ENCODE measurements at regions not wholly inside any gene's neighbourhood (a gene's known extent, or its start where the extent isn't known, plus 50 kb on each side); places are given as distances from the start of the nearest gene placed in this dataset.

DNA sequence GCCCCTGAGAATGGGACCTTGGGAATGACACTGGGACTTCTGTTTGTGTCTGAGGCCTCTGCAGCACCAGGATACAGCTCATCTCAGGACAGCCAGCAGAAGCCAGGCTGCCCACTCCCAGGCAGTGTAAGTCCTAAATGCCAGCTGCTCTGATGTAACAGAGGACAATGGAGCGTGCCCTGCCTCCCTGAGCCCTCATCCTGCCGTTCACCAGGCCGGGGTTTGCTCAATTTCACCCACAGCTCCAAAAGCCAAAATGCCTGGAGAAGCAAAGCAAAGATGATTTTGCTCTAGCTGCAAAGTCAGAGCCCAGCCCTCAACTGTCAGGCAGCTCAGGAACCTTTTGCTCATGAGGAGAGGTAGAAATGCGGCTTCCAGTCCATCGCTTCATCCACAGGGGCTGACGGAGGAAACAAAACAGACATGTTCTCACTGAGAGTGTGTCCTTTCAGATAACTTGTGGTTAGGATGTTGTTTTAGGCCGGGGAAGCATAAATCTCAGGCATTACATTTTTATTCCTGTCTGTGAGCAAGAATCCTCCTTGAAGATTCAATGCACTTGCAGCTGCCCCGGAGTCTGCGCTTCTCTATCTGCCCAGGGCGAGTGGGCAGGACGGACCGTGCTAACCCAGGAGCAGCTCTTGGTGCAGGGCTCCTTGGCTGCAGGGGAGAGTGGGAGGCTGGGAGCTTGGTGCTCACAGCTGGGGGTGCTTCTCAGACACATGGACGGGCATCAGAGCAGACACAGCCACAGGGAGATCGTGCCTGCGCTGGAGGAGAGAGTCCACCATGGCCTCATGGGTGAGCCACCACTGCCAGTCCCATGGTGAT lies 83.2 kb upstream of the CHST15 start:
- CTCF ChIA-PET = no interaction called here
- ATAC-seq = no peak
- TF ChIP-seq, protein P1, sequence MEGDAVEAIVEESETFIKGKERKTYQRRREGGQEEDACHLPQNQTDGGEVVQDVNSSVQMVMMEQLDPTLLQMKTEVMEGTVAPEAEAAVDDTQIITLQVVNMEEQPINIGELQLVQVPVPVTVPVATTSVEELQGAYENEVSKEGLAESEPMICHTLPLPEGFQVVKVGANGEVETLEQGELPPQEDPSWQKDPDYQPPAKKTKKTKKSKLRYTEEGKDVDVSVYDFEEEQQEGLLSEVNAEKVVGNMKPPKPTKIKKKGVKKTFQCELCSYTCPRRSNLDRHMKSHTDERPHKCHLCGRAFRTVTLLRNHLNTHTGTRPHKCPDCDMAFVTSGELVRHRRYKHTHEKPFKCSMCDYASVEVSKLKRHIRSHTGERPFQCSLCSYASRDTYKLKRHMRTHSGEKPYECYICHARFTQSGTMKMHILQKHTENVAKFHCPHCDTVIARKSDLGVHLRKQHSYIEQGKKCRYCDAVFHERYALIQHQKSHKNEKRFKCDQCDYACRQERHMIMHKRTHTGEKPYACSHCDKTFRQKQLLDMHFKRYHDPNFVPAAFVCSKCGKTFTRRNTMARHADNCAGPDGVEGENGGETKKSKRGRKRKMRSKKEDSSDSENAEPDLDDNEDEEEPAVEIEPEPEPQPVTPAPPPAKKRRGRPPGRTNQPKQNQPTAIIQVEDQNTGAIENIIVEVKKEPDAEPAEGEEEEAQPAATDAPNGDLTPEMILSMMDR (conservative IDR thresholded peaks at IDR 0.05; ENCODE audit: low read depth, low read length) = no peak
- no peak for TF ChIP-seq EZH2phosphoT487 (IDR thresholded peaks at IDR 0.05; ENCODE audit: borderline replicate concordance, low read length)
- no peak for TF ChIP-seq EZH2 (IDR thresholded peaks at IDR 0.05; ENCODE audit: low read length, unreplicated experiment)
- H3K4me3 ChIP-seq (ENCODE audit: low read length) = no peak overlapping the region
- H3K36me3 ChIP-seq (ENCODE audit: low read depth, low read length) = no peaks in the 10 kb centered on the region
- H3K27me3 ChIP-seq (ENCODE audit: low read length) = no peaks in the 10 kb centered on the region
- H3K9me3 ChIP-seq (ENCODE audit: low read length) = no peaks in the 10 kb centered on the region
- no peaks in the 10 kb centered on the region for H3K9me2 ChIP-seq (replicated peaks; ENCODE audit: low read length)
- intact Hi-C loops (cut with micrococcal nuclease) = no loop called here
- H3K79me2 ChIP-seq (ENCODE audit: low read length) = no peaks in the 10 kb centered on the region
- no peak for DNase-seq
- no peak overlapping the region for H2AFZ ChIP-seq (ENCODE audit: low read length)
- no TSS peak for BruUV-seq (replicated peaks)
- peaks cover 10% of the 10 kb centered on the region; the same call in 1 of the 2 replicates for H3K4me1 ChIP-seq (ENCODE audit: insufficient read depth, low read length)
- H3K9ac ChIP-seq (ENCODE audit: low read length) = no peak overlapping the region
- H3K27ac ChIP-seq (ENCODE audit: low read length) = no peak overlapping the region
- H3K4me2 ChIP-seq (ENCODE audit: low read length) = no peak overlapping the region
- POLR2A ChIA-PET (ENCODE audit: unreplicated experiment) = no interaction called here
- no peaks in the 10 kb centered on the region for H4K20me1 ChIP-seq (ENCODE audit: low read length)
- no peaks in the 10 kb centered on the region for H3F3A ChIP-seq (ENCODE audit: low read length, unreplicated experiment)

GRCh38 chr10:124175701-124176348 lies 82.4 kb upstream of the CHST15 start:
- no peak for ATAC-seq

More at GRCh38 chr10:124175701-124176348, 82.4 kb upstream of the CHST15 start:
- intact Hi-C loops (cut with micrococcal nuclease) = no loop called here
- no peaks in the 10 kb centered on the region for H3K79me2 ChIP-seq (ENCODE audit: low read length)
- H3F3A ChIP-seq (ENCODE audit: low read length, unreplicated experiment) = no peaks in the 10 kb centered on the region
- H3K9me2 ChIP-seq (replicated peaks; ENCODE audit: low read length) = no peaks in the 10 kb centered on the region
- H3K27me3 ChIP-seq (ENCODE audit: low read length) = no peaks in the 10 kb centered on the region
- no peak overlapping the region for H3K4me3 ChIP-seq (ENCODE audit: low read length)
- TF ChIP-seq EZH2 (IDR thresholded peaks at IDR 0.05; ENCODE audit: low read length, unreplicated experiment) = no peak
- TF ChIP-seq, protein P1 (conservative IDR thresholded peaks at IDR 0.05; ENCODE audit: low read depth, low read length) = no peak
- TF ChIP-seq EZH2phosphoT487 (IDR thresholded peaks at IDR 0.05; ENCODE audit: borderline replicate concordance, low read length) = no peak
- H3K36me3 ChIP-seq (ENCODE audit: low read depth, low read length) = no peaks in the 10 kb centered on the region
- H3K4me2 ChIP-seq (ENCODE audit: low read length) = no peak overlapping the region
- H3K9me3 ChIP-seq (ENCODE audit: low read length) = no peaks in the 10 kb centered on the region
- CTCF ChIA-PET = no interaction called here
- POLR2A ChIA-PET (ENCODE audit: unreplicated experiment) = no interaction called here
- H3K9ac ChIP-seq (ENCODE audit: low read length) = no peak overlapping the region
- H4K20me1 ChIP-seq (ENCODE audit: low read length) = no peaks in the 10 kb centered on the region
- H3K4me1 ChIP-seq (ENCODE audit: insufficient read depth, low read length) = peaks cover 4% of the 10 kb centered on the region; the same call in 1 of the 2 replicates
- no TSS peak for BruUV-seq (replicated peaks)
- DNase-seq = no peak
- H3K27ac ChIP-seq (ENCODE audit: low read length) = no peak overlapping the region
- no peak overlapping the region for H2AFZ ChIP-seq (ENCODE audit: low read length)
